ENCODE measurements at regions not wholly inside any gene's neighbourhood (a gene's known extent, or its start where the extent isn't known, plus 50 kb on each side); places are given as distances from the start of the nearest gene placed in this dataset.
"Not testable (repeated sequence)": the region's sequence is repeated elsewhere in the genome, so short reads cannot be mapped to it uniquely, and the experiment has no call there.

- not testable (repeated sequence) for TF ChIP-seq CTCF, POLR2A (IDR thresholded peaks at IDR 0.05)
These were observed 863.8 kb upstream of the WWC1 start for GRCh38 chr5:167427641-167428040.
